ENCODE measurements at regions not wholly inside any gene's neighbourhood (a gene's known extent, or its start where the extent isn't known, plus 50 kb on each side); places are given as distances from the start of the nearest gene placed in this dataset.

DNA sequence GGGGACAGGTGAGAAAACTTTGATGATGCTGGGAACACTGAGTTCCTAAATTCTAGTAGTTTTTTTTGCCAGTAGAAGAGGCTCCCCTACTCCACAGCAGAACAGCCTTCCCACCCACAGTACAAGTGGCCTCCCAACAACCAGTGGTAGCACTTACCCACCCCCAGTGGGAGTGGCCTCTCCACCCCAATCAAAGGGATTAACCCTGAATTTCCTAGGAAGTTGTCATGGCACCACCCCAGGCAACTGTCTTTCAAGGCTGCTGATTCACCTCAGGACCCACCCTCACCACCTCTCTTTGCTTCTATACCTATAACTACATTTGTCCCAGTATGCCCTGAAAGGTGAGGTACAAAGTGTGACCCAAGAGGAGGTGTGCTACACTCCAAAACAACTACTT lies 81.4 kb upstream of the PRDX6 start:
- TF ChIP-seq CTCF (conservative IDR thresholded peaks at IDR 0.05 in 1 of 2, IDR thresholded peaks at IDR 0.05 in 1 of 2; ENCODE audit: extremely low read depth in 1 of 2, insufficient read depth in 1 of 2, low read depth in 1 of 2, low read length in 2 of 2), result no peak
- no peak for TF ChIP-seq EZH2 (IDR thresholded peaks at IDR 0.05; ENCODE audit: borderline replicate concordance, low read length)

All from mammary epithelial cell (primary cell).